ENCODE measurements at regions not wholly inside any gene's neighbourhood (a gene's known extent, or its start where the extent isn't known, plus 50 kb on each side); places are given as distances from the start of the nearest gene placed in this dataset.

DNA sequence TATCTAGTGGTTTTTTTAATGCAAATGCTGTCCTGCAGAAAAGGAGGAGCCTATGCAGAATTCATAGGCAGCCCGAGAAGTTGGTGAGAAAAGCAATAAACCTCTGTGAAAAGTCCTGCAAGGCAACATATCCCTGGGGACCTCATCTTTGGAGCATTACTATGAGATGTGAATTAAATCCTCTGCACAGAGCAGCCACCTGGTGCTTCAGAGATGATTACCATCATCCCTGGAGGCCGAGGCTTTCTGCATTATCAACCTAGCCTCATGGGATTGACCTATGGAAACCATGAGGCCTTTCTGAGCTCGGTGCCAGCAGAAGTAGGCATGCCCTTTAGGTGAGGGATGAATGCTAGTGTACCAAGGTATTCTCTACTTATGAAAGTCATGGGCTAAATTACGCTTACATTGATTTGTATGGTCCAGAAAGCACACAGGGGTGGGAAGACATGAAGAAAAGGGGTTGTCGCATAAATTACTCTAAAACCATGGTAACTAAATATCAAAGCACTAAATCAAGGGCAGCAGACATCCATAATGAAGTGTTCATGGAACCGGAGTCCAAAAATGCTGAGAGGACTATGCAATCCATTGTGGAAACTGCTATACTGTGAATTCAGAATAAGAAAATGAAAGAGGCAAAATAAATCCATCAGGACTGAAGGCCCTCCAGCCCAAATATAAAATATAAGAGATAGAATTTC is 623.5 kb upstream of the DDX18 start:
- TF ChIP-seq EZH2phosphoT487 (IDR thresholded peaks at IDR 0.05; ENCODE audit: insufficient read depth, low read depth) (no peak), EZH2 (IDR thresholded peaks at IDR 0.05; ENCODE audit: insufficient read depth, poor library complexity, severe bottlenecking) (no peak)
